IPS-20b (cell line): ENCODE measurements at regions not wholly inside any gene's neighbourhood (a gene's known extent, or its start where the extent isn't known, plus 50 kb on each side); places are given as distances from the start of the nearest gene placed in this dataset.

ENCODE experiments used
- H3K27ac ChIP-seq: one replicate; pipeline ENCODE4 v1.5.1; 2013; ENCODE audit warnings: low read length
- H3K27me3 ChIP-seq: 2 replicates; pipeline ENCODE4 v1.6.1; 2013; ENCODE audit warnings: mild to moderate bottlenecking, low read length, inconsistent platforms; ENCODE audit not compliant: insufficient read depth
- H3K36me3 ChIP-seq: 2 replicates; pipeline ENCODE4 v1.6.1; 2013; ENCODE audit warnings: low read depth, mild to moderate bottlenecking, inconsistent platforms, low read length, moderate library complexity; ENCODE audit not compliant: insufficient read depth
- H3K4me1 ChIP-seq: 2 replicates; pipeline ENCODE4 v1.6.1; 2013; ENCODE audit warnings: mild to moderate bottlenecking, control low read depth, inconsistent platforms, low read length, moderate library complexity; ENCODE audit not compliant: insufficient read depth
- H3K4me3 ChIP-seq: 2 replicates; pipeline ENCODE4 v1.5.1; 2013; ENCODE audit warnings: mild to moderate bottlenecking, low read length, inconsistent platforms
- H3K9ac ChIP-seq: 2 replicates; pipeline ENCODE4 v1.6.1; 2013; ENCODE audit warnings: low read depth, mild to moderate bottlenecking, inconsistent platforms, low read length, moderate library complexity
- H3K9me3 ChIP-seq: 2 replicates; pipeline ENCODE4 v1.6.1; 2013; ENCODE audit warnings: mild to moderate bottlenecking, low read depth, low read length, inconsistent platforms; ENCODE audit not compliant: insufficient read depth

DNA sequence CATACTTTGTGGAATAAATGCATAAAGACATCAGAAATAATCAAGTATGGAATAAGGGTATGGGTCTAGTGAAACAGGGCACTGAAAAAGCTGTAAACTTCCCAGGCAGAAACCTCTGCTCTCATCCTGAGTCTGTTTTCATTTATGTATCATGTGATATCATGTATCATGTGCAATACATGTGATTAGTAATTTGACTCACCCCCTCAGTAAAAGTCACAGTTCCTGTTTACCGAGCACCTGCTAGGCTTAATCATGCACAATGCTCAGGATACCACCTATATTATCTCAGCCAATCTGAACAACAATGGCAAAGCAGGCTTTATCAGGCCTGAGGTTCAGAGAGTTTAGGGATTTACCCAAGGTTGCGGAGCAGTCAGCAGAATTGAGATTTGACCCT, 250.6 kb upstream of the TENM4 start:
- H3K4me3 ChIP-seq = no peak overlapping the region
- H3K27ac ChIP-seq = no peak overlapping the region
- H3K9me3 ChIP-seq = no peaks in the 10 kb centered on the region
- no peaks in the 10 kb centered on the region for H3K4me1 ChIP-seq
- no peak overlapping the region for H3K9ac ChIP-seq
- H3K36me3 ChIP-seq = no peaks in the 10 kb centered on the region
- H3K27me3 ChIP-seq = no peaks in the 10 kb centered on the region; the same call in 1 of the 2 replicates

DNA sequence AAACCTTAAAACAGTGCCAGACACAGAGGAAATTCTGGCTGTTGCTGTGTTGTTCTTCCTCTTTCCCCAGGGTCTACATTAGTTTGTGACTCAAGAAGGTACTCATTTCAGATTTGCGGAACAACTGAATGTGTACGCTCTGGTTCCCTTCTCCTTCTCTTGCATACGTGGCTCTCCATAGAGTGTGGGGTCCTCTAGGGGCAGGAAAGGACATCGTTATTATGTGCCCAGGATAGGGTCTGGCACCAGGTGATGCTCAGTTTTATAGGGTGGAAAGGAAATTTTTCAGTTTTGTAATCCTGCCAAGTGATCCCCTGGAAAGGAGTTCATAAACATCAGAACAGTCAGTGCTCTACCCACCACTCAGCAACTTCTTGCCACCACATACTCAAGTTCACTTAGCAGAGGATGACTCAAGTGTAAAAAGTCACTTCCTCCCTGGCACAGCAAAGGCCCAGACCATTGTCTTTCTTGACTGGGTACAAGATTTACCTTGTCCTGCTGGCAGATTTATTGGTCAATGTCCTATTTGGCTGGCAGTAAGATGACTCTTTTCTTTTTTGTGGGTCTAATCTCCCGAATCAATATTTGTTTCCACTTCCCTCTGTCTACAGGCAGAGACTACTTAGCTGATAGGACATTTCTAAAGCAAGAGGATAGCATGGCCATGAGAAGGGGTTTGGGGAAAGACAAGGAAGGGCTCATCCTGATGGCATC, 246.0 kb upstream of the TENM4 start:
- H3K27ac ChIP-seq = no peak overlapping the region
- no peaks in the 10 kb centered on the region; the same call in 1 of the 2 replicates for H3K27me3 ChIP-seq
- H3K9ac ChIP-seq = no peak overlapping the region
- H3K9me3 ChIP-seq = no peaks in the 10 kb centered on the region
- H3K4me3 ChIP-seq = no peak overlapping the region
- H3K36me3 ChIP-seq = no peaks in the 10 kb centered on the region
- H3K4me1 ChIP-seq = no peaks in the 10 kb centered on the region

DNA sequence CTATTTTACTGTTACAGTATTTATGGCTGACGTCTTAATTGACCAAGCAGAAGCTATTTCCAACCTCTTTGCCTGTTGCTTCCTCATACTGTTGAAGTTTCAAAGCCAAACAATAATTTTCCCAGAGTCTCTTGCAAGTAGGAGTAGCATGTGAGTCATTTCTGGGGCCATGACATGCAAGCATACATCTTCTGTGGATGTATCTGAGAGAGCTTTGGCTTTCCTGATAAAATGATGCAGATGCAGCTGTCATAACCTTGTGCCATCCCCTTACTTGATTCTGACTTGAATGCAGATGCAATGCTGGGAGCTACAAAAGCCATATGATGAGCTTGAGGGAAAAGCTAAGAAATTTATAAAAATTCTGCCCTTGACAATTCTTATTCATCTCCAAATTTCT, 243.1 kb upstream of the TENM4 start:
- Histone ChIP-seq H3K4me1 (peaks cover 8% of the 10 kb centered on the region; the same call in 1 of the 2 replicates), H3K27me3 (peaks cover 4% of the 10 kb centered on the region; the same call in 1 of the 2 replicates), H3K4me3 (no peak overlapping the region), H3K9ac (no peak overlapping the region), H3K27ac (no peak overlapping the region), H3K36me3 (no peaks in the 10 kb centered on the region), H3K9me3 (no peaks in the 10 kb centered on the region)

DNA sequence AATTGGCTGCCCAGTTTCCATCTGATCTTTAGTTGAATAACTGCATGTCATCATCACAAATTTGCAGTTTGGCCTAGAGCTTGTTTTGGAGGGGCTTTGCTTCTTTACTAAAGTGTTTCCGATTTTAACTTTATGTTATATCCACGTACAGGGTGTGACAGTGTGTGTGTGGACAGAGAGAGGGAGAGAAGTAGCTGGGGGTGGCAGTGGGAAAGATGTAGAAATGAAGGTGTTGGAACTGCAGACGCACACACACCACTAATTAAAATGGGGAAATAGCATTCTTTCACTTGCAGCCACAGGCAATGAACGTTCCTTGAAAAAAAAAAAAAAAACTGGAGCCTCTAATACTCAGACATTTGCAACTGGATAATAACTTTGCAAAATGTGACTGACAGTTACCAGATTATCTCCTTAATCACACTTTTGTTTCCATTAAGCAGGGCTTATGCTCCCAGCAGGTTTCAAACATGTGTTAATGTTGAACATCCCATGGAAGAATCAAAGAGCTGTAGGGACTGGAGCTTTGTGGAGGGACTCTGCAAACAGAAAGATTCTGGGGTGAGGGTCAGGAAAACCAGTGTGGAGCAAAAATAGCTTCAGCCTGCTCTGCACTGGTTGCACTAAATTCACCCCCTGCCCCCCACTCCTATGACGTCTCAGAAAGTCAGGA, 238.1 kb upstream of the TENM4 start:
- H3K27me3 ChIP-seq = 0 out of 2 replicates have a peak, but pooled peaks cover 4% of the 10 kb centered on the region
- peak overlapping the region; percentile 26; the same call in 1 of the 2 replicates for H3K4me3 ChIP-seq
- peaks cover 15% of the 10 kb centered on the region; the same call in 1 of the 2 replicates for H3K4me1 ChIP-seq
- H3K27ac ChIP-seq = no peak overlapping the region
- H3K9ac ChIP-seq = no peak overlapping the region
- no peaks in the 10 kb centered on the region for H3K9me3 ChIP-seq
- no peaks in the 10 kb centered on the region for H3K36me3 ChIP-seq

DNA sequence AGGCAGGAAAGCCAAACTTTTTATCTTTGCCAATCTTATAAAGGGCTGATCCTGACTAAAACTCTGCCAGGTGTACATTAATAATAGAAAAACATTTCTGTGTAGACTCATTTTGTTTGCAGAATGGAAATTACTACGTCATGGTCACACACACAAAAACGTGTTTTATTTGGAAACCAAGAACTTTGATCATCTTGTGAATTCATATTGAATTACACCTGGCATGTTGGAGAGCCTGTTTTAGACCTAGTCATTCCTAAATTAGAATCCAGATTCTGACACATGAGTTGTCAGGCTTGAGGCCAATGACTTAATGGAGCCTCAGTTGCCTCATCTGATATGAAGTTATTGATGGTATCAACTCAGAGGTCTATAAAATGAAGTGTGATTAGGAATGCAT, 235.6 kb upstream of the TENM4 start:
- Histone ChIP-seq H3K27me3 (0 out of 2 replicates have a peak, but pooled peaks cover 4% of the 10 kb centered on the region), H3K9ac (no peak overlapping the region), H3K9me3 (no peaks in the 10 kb centered on the region), H3K27ac (no peak overlapping the region), H3K4me3 (no peak overlapping the region), H3K4me1 (peaks cover 15% of the 10 kb centered on the region; the same call in 1 of the 2 replicates), H3K36me3 (no peaks in the 10 kb centered on the region)

DNA sequence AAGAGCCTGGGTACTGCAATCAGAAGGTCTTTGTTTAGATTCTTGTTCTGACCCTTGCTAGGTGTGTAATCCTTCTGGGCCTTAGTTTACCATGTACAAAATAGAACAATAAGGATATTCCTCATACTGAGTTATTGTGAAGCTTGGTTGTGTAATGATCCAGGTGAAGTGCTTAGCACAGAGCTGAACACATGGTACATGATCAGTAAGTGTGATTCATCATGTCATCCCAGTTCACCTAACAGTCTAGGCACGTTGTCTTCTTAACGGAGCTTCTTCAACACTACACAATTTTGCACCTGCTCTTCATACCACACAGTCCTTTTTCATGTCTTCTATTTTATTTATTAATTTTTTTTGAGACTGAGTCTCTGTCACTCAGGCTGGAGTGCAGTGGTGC, 234.3 kb upstream of the TENM4 start:
- H3K9me3 ChIP-seq = no peaks in the 10 kb centered on the region
- no peak overlapping the region for H3K4me3 ChIP-seq
- no peaks in the 10 kb centered on the region for H3K36me3 ChIP-seq
- no peak overlapping the region for H3K9ac ChIP-seq
- peaks cover 15% of the 10 kb centered on the region; the same call in 1 of the 2 replicates for H3K4me1 ChIP-seq
- no peak overlapping the region for H3K27ac ChIP-seq
- 0 out of 2 replicates have a peak, but pooled peaks cover 1% of the 10 kb centered on the region for H3K27me3 ChIP-seq

DNA sequence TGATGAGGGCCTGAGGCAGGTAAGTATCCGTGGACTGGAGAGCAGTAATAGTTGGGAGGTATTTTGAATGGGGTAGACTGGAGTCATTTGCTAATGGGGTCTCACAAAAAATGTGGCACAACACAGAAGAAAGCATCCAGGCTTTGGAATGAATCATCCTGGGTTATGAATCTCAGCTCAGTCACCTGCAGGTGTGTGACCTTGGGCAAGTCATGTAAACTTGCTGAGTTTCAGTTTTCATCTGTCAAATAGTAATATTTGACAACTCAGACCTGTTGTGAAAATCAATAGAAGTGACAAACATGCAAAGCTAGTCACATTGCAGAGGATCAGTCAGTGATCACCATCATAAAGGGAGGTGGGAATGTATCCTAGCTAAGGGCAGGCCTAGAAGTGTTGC, 232.0 kb upstream of the TENM4 start:
- H3K4me3 ChIP-seq = no peak overlapping the region
- H3K36me3 ChIP-seq = no peaks in the 10 kb centered on the region
- H3K9ac ChIP-seq = no peak overlapping the region
- no peaks in the 10 kb centered on the region for H3K27me3 ChIP-seq
- H3K9me3 ChIP-seq = no peaks in the 10 kb centered on the region
- H3K4me1 ChIP-seq = no peaks in the 10 kb centered on the region
- no peak overlapping the region for H3K27ac ChIP-seq

DNA sequence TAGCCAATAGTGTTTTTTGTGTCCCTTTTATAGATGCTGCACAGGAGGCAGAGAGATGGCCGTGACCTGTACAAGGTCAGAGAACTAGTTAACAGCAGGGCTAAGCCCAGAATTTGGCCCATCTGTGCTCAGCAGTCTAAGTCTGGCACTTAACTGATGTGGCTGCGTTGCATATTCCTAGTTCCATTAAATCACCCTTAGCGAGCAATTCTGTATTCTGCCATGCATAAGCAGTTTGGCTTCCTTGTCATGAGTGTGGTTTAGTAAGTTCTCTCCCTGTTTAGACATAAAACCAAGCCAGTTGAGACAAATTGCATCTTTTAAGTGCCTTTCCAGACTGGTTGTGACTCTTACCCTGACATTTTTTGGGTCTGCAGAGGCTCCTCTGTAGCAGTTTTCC, 230.6 kb upstream of the TENM4 start:
- H3K27me3 ChIP-seq = no peaks in the 10 kb centered on the region
- no peaks in the 10 kb centered on the region for H3K36me3 ChIP-seq
- no peak overlapping the region for H3K9ac ChIP-seq
- no peak overlapping the region for H3K4me3 ChIP-seq
- H3K27ac ChIP-seq = no peak overlapping the region
- no peaks in the 10 kb centered on the region for H3K9me3 ChIP-seq
- H3K4me1 ChIP-seq = no peaks in the 10 kb centered on the region

DNA sequence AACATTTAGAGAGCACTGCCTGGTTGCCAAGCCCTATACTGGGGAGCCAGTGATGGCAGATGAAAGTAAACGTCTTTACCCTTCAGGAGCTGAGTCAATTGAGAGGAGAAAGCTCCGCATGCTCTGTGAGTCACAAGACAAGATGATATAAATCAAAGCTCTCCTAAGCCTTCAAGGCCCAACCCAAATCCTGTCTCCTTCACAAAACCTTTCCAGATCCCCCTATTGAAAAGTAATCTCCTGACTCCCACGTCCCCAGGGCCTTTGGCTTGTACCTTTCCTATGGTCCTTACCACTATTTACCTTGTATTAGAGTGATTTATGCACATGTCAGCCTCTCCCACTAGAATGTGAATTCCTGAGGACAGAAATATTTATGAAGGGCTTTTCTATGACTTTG, 230.1 kb upstream of the TENM4 start:
- Histone ChIP-seq H3K27ac (no peak overlapping the region), H3K9me3 (no peaks in the 10 kb centered on the region), H3K4me1 (no peaks in the 10 kb centered on the region), H3K4me3 (no peak overlapping the region), H3K36me3 (no peaks in the 10 kb centered on the region), H3K27me3 (no peaks in the 10 kb centered on the region), H3K9ac (no peak overlapping the region)

DNA sequence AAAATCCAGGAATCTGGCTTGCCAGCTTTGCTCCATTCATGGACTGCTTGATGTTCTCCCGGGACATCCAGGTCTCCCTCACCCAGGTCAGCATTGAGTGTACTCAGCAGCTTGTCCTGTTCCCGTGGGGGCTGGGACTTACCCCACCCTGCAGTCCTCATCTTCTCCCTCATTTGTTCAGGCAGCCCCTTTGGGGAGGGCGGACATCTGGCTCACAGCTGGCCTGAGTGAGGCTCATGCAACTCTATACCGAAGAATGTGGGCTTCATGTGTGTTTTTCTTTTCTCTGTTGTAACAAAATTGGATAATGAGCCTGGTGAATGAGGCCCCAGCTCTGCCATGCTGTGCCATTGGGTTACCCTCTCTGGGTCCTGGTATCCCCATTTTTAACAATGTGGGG, 227.7 kb upstream of the TENM4 start:
- Histone ChIP-seq H3K9ac (no peak overlapping the region), H3K36me3 (no peaks in the 10 kb centered on the region), H3K27me3 (no peaks in the 10 kb centered on the region), H3K4me1 (no peaks in the 10 kb centered on the region), H3K27ac (no peak overlapping the region), H3K4me3 (no peak overlapping the region), H3K9me3 (no peaks in the 10 kb centered on the region)

DNA sequence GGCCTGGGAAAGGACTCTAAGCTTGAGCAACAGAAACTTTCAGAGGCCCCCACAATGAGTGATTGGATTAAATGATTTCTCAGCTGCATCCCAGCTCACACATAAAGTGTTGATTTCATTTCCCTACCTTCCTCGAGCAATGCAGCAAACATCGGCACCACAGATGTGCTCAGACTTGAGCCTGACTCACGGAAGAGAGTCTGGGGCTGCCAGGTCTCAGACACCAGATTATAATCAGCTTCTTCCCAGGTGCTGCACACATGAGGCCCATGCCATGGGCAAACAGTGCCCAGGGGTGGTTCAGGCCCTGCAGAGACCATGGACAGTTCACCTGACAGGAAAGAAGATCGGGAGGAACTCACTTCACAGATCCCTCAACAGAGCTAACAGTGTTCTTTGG, 226.6 kb upstream of the TENM4 start:
- Histone ChIP-seq H3K27me3 (no peaks in the 10 kb centered on the region), H3K9ac (no peak overlapping the region), H3K36me3 (no peaks in the 10 kb centered on the region), H3K4me1 (no peaks in the 10 kb centered on the region), H3K9me3 (no peaks in the 10 kb centered on the region), H3K4me3 (no peak overlapping the region), H3K27ac (no peak overlapping the region)

DNA sequence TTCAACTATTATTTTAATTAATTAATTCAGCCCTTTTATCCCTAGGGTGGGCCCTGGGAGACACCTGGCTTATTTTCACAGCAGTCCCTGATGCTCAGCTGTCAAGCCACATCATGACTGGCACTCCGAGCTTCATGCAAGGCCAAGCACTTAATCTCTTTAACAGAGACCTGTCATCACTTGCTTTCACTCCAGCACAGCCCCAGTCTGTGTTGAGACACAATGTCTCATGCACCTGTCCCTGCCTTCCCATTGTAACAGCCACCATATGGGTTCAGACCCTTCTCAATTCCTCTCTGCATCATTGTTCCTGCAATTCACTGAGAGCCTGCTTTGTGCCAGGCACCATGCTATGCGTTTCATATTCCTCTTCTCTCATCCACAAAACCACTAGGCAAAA, 222.2 kb upstream of the TENM4 start:
- no peaks in the 10 kb centered on the region for H3K36me3 ChIP-seq

More for the DNA sequence above, 222.2 kb upstream of the TENM4 start:
- H3K4me1 ChIP-seq = no peaks in the 10 kb centered on the region
- no peak overlapping the region for H3K27ac ChIP-seq
- H3K9me3 ChIP-seq = no peaks in the 10 kb centered on the region
- no peak overlapping the region for H3K4me3 ChIP-seq
- H3K9ac ChIP-seq = no peak overlapping the region
- H3K27me3 ChIP-seq = no peaks in the 10 kb centered on the region
